Endothelial cell of umbilical vein (primary cell): ENCODE measurements at regions not wholly inside any gene's neighbourhood (a gene's known extent, or its start where the extent isn't known, plus 50 kb on each side); places are given as distances from the start of the nearest gene placed in this dataset.

Experiments used
- BruUV-seq: library from RNA; stranded (reverse); fragments of 400-500 nt; replicated peaks from 2 replicates; lab custom pipeline; 2021; lab: Mats Ljungman, UMichigan
- CTCF ChIA-PET: fragments of 300-600, 350-600 bp; sonication (Branson Sonifier 250); formaldehyde crosslinking; loops from one replicate; lab custom pipeline; 2021; ENCODE audit warnings: antibody characterized with exemption, inconsistent platforms; lab: Charles Lee
- POLR2A ChIA-PET: fragments of 300-600, 350-600 bp; sonication (Branson Sonifier 250); formaldehyde crosslinking; loops from one replicate; lab custom pipeline; 2021; ENCODE audit warnings: antibody characterized with exemption, inconsistent platforms; lab: Charles Lee
- DNase-seq: peaks from one replicate; pipeline ENCODE4 v3.0.0-alpha.2; 2011; ENCODE audit warnings: low read depth, low spot score
- FAIRE-seq: peaks from 2 replicates; lab custom pipeline; 2011; peaks lifted over from hg19 to GRCh38; lab: Jason Lieb, UNC
- H2AFZ ChIP-seq: 2 replicates; pipeline ENCODE4 v1.6.0; 2012; ENCODE audit warnings: low read depth, low read length, control low read depth, inconsistent platforms
- H3K27ac ChIP-seq: 2 replicates; pipeline ENCODE4 v1.5.1; 2011; ENCODE audit warnings: low read depth, mild to moderate bottlenecking, control low read depth, low read length, moderate library complexity; ENCODE audit not compliant: insufficient read depth
- H3K27me3 ChIP-seq, 2 experiments: 2 replicates each; pipeline versions ENCODE4 v1.6.0 to v1.6.1; 2011; ENCODE audit warnings: low read length in 2 of 2, mixed read lengths in 1 of 2; ENCODE audit not compliant: control insufficient read depth in 2 of 2, insufficient read depth in 2 of 2
- H3K36me3 ChIP-seq, 2 experiments: 2 replicates in 1 of 2; 3 replicates in 1 of 2; pipeline ENCODE4 v1.5.1; 2011; ENCODE audit warnings: low read length in 2 of 2, mild to moderate bottlenecking in 1 of 2, moderate library complexity in 1 of 2; ENCODE audit not compliant: control insufficient read depth in 2 of 2, insufficient read depth in 2 of 2; ENCODE audit errors: extremely low read depth in 1 of 2
- H3K4me1 ChIP-seq: 3 replicates; pipeline ENCODE4 v1.5.1; 2011; ENCODE audit warnings: mild to moderate bottlenecking, low read length; ENCODE audit not compliant: control insufficient read depth, insufficient read depth; ENCODE audit errors: extremely low read depth
- H3K4me2 ChIP-seq: 2 replicates; pipeline ENCODE4 v1.6.1; 2011; ENCODE audit warnings: low read length, control low read depth, mixed read lengths; ENCODE audit not compliant: insufficient read depth
- H3K4me3 ChIP-seq, 3 experiments: fragments of 200-600 bp in 1 of 3; sonication (generic), shearing (Covaris generic) in 1 of 3; replicated peaks in 1 of 3; 2 replicates each; pipeline ENCODE4 v1.5.1; 2011 to 2016; ENCODE audit warnings: control low read depth in 3 of 3, low read length in 3 of 3, mild to moderate bottlenecking in 2 of 3, inconsistent platforms in 1 of 3, low read depth in 1 of 3, moderate library complexity in 1 of 3; ENCODE audit not compliant: insufficient read depth in 1 of 3
- H3K79me2 ChIP-seq: 2 replicates; pipeline ENCODE4 v1.6.0; 2012; ENCODE audit warnings: low read length, inconsistent platforms; ENCODE audit not compliant: control insufficient read depth, insufficient read depth
- H3K9ac ChIP-seq: replicated peaks from 2 replicates; pipeline ENCODE3; 2011; ENCODE audit warnings: low read length, control low read depth; ENCODE audit not compliant: insufficient read depth; ENCODE audit errors: extremely low read depth
- H3K9me1 ChIP-seq: replicated peaks from 3 replicates; pipeline ENCODE4 v1.6.0; 2011; ENCODE audit warnings: mild to moderate bottlenecking, low read length; ENCODE audit not compliant: control insufficient read depth, insufficient read depth; ENCODE audit errors: extremely low read depth
- H3K9me3 ChIP-seq: replicated peaks from 2 replicates; pipeline ENCODE4 v1.5.1; 2012; ENCODE audit warnings: low read length, inconsistent platforms; ENCODE audit not compliant: control insufficient read depth, insufficient read depth
- H4K20me1 ChIP-seq: replicated peaks from 2 replicates; pipeline ENCODE3; 2011; ENCODE audit warnings: mild to moderate bottlenecking, low read length; ENCODE audit not compliant: control insufficient read depth, insufficient read depth; ENCODE audit errors: extremely low read depth
- EZH2 ChIP-seq: IDR thresholded peaks from 2 replicates; pipeline ENCODE4 v1.6.1; 2012; ENCODE audit warnings: borderline replicate concordance, low read depth, mild to moderate bottlenecking, moderate library complexity, low read length, inconsistent platforms; ENCODE audit not compliant: severe bottlenecking
- FOS ChIP-seq: IDR thresholded peaks from 2 replicates; pipeline ENCODE4 v1.6.1; 2011; ENCODE audit warnings: mild to moderate bottlenecking, low read length, moderate library complexity, borderline replicate concordance; ENCODE audit not compliant: insufficient read depth
- GATA2 ChIP-seq: IDR thresholded peaks from 2 replicates; pipeline ENCODE4 v1.7.0; 2011; ENCODE audit warnings: low read depth, mild to moderate bottlenecking, moderate library complexity, mixed read lengths, low read length; ENCODE audit not compliant: insufficient read length, insufficient read depth
- JUN ChIP-seq: IDR thresholded peaks from 2 replicates; pipeline ENCODE4 v1.6.1; 2011; ENCODE audit warnings: borderline replicate concordance, low read depth; ENCODE audit not compliant: insufficient read length, insufficient read depth
- MYC ChIP-seq: IDR thresholded peaks from one replicate; pipeline ENCODE4 v1.6.1; 2011; ENCODE audit warnings: mild to moderate bottlenecking, low read depth, low read length
- POLR2A ChIP-seq: IDR thresholded peaks from 2 replicates; pipeline ENCODE4 v1.6.1; 2012; ENCODE audit warnings: low read depth, mild to moderate bottlenecking, control low read depth, low read length
- POLR2AphosphoS5 ChIP-seq: IDR thresholded peaks from 2 replicates; pipeline ENCODE4 v1.6.1; 2012; ENCODE audit warnings: low read depth, mild to moderate bottlenecking, control low read depth, low read length, moderate library complexity; ENCODE audit not compliant: insufficient read depth
- dilution Hi-C: fragments of 300-500 bp; cut with MboI; formaldehyde crosslinking; loops from one replicate; pipeline ENCODE4 v1.15.0; 2019; ENCODE audit warnings: low sequenced_read_pairs; ENCODE audit not compliant: extremely low pct_ligation_motif_present
- intact Hi-C: fragments of 100-400 bp; cut with micrococcal nuclease; formaldehyde crosslinking; loops from one replicate; pipeline ENCODE4 v1.10.0; 2022
- TF ChIP-seq, protein P1 (sequence below): IDR thresholded peaks from 2 replicates; pipeline ENCODE4 v1.6.1; 2011; ENCODE audit not compliant: insufficient read depth, insufficient read length
- TF ChIP-seq, protein P2 (sequence below), 2 donors: IDR thresholded peaks; 1 replicate in 1 of 2; 2 replicates in 1 of 2; pipeline ENCODE4 v1.5.1; 2011; ENCODE audit warnings: low read length in 2 of 2, mild to moderate bottlenecking in 2 of 2, moderate library complexity in 2 of 2, control low read depth in 1 of 2, inconsistent platforms in 1 of 2, low read depth in 1 of 2; ENCODE audit not compliant: insufficient read depth in 1 of 2; ENCODE audit errors: extremely low read depth in 1 of 2

DNA sequence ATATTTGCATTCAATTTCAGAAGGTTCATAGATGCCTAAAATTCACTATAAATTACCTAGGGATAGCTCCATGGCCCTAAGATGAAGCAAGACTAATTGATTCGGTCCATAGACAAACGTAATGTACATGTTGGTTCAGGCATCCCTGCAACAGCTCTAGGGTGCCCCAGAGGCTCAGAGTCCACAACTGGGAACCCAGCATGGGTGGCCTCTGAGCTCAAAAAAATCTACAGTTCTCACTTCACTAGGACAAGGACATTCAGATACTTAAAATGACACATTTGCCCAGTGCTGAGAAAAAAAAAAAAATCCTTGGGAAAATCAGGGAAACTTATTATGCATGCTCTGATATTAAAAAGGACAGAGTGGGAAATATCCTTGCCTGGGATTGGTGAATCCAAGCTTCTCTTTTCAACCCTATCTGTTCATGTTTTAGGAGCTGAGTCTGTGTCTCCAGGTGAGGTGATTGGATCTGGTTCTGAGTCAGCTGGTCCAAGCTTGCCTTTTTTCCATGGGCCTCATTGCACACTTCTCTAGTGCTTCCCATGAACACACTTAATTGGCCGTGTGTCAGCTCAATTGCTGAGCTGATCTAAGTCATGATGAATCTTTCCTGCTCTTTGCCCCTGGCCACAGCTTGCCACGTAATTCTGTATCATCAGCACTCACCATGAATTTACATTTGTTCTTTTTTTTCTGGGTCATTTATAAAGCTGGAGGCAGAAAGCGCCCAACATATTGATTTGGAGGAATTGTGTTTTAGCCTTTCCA, 116.3 kb upstream of the RCN1 start:
- Histone ChIP-seq H3K9ac (no peak overlapping the region), H3K27me3 (no peaks in the 10 kb centered on the region), H3K9me3 (no peaks in the 10 kb centered on the region), H3K36me3 (no peaks in the 10 kb centered on the region), H3K4me2 (no peak overlapping the region), H3K27ac (no peak overlapping the region), H4K20me1 (no peaks in the 10 kb centered on the region), H3K4me1 (no peaks in the 10 kb centered on the region), H2AFZ (no peak overlapping the region), H3K4me3 (no peak overlapping the region), H3K9me1 (no peaks in the 10 kb centered on the region), H3K79me2 (no peaks in the 10 kb centered on the region)
- CTCF ChIA-PET: interaction anchor here (2.0 kb wide), 1 partner anchor 16 kb away, joined by 9 read pairs; no protein-coding TSS in a partner anchor
- POLR2A ChIA-PET: no interaction called here
- DNase-seq (no peak), FAIRE-seq (no peak)
- BruUV-seq: no TSS peak
- intact Hi-C loops: no loop called here
- dilution Hi-C loops: no loop called here
- TF ChIP-seq JUN: no peak
- no peak for TF ChIP-seq EZH2
- TF ChIP-seq, protein P1, sequence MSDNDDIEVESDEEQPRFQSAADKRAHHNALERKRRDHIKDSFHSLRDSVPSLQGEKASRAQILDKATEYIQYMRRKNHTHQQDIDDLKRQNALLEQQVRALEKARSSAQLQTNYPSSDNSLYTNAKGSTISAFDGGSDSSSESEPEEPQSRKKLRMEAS: no peak
- TF ChIP-seq POLR2AphosphoS5: no peak
- TF ChIP-seq, protein P2, sequence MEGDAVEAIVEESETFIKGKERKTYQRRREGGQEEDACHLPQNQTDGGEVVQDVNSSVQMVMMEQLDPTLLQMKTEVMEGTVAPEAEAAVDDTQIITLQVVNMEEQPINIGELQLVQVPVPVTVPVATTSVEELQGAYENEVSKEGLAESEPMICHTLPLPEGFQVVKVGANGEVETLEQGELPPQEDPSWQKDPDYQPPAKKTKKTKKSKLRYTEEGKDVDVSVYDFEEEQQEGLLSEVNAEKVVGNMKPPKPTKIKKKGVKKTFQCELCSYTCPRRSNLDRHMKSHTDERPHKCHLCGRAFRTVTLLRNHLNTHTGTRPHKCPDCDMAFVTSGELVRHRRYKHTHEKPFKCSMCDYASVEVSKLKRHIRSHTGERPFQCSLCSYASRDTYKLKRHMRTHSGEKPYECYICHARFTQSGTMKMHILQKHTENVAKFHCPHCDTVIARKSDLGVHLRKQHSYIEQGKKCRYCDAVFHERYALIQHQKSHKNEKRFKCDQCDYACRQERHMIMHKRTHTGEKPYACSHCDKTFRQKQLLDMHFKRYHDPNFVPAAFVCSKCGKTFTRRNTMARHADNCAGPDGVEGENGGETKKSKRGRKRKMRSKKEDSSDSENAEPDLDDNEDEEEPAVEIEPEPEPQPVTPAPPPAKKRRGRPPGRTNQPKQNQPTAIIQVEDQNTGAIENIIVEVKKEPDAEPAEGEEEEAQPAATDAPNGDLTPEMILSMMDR (IDR thresholded peaks at IDR 0.05; ENCODE audit: extremely low read depth in 1 of 2, insufficient read depth in 1 of 2, low read depth in 1 of 2, low read length in 2 of 2): no peak
- no peak for TF ChIP-seq FOS
- no peak for TF ChIP-seq POLR2A
- TF ChIP-seq MYC: no peak
- no peak for TF ChIP-seq GATA2
